Vagina (tissue), 2 donors: ENCODE measurements at regions not wholly inside any gene's neighbourhood (a gene's known extent, or its start where the extent isn't known, plus 50 kb on each side); places are given as distances from the start of the nearest gene placed in this dataset.

ENCODE experiments used
- CTCF ChIP-seq, 3 experiments: fragments of 450-650 bp in 2 of 3; fragments of 200-600 bp in 1 of 3; sonication (generic) in 1 of 3; IDR thresholded peaks; one replicate each; pipeline ENCODE4 v1.5.1; 2017 to 2019; ENCODE audit warnings: antibody characterized with exemption in 3 of 3, mild to moderate bottlenecking in 2 of 3, moderate library complexity in 2 of 3
- POLR2AphosphoS5 ChIP-seq, 2 donors: sonication (generic); formaldehyde crosslinking; IDR thresholded peaks; one replicate each; pipeline ENCODE4 v1.9.0; 2017; ENCODE audit warnings: antibody characterized with exemption in 2 of 2, mild to moderate bottlenecking in 2 of 2, low read depth in 1 of 2; ENCODE audit not compliant: insufficient read depth in 1 of 2

- TF ChIP-seq POLR2AphosphoS5 (IDR thresholded peaks at IDR 0.05; ENCODE audit: insufficient read depth in 1 of 2, low read depth in 1 of 2) (no peak), CTCF (IDR thresholded peaks at IDR 0.05) (no peak)
Measured at GRCh38 chr2:241986836-241987641, 117.5 kb downstream of the RTP5 start.
